ENCODE measurements at regions not wholly inside any gene's neighbourhood (a gene's known extent, or its start where the extent isn't known, plus 50 kb on each side); places are given as distances from the start of the nearest gene placed in this dataset.
"Not testable (repeated sequence)": the region's sequence is repeated elsewhere in the genome, so short reads cannot be mapped to it uniquely, and the experiment has no call there.

GRCh38 chr2:64889803-64890202 lies 99.4 kb upstream of the SLC1A4 start:
- no peak overlapping the region for H3K4me3 ChIP-seq (ENCODE audit: low read depth, low read length)
- DNase-seq (ENCODE audit: low read depth), result no peak

- not testable (repeated sequence) for DNase-seq (ENCODE audit: low read depth); H3K4me3 ChIP-seq (ENCODE audit: low read depth, low read length)
Observed at GRCh38 chr2:64896572-64896971, 92.6 kb upstream of the SLC1A4 start.

- DNase-seq (ENCODE audit: low read depth), result no peak
- H3K4me3 ChIP-seq (ENCODE audit: low read depth, low read length), result no peak overlapping the region
Observed at GRCh38 chr2:64899081-64899865, 89.9 kb upstream of the SLC1A4 start.

- not testable (repeated sequence) for H3K4me3 ChIP-seq (ENCODE audit: low read depth, low read length); DNase-seq (ENCODE audit: low read depth)
Observed at GRCh38 chr2:64899876-64900275, 89.3 kb upstream of the SLC1A4 start.

DNA sequence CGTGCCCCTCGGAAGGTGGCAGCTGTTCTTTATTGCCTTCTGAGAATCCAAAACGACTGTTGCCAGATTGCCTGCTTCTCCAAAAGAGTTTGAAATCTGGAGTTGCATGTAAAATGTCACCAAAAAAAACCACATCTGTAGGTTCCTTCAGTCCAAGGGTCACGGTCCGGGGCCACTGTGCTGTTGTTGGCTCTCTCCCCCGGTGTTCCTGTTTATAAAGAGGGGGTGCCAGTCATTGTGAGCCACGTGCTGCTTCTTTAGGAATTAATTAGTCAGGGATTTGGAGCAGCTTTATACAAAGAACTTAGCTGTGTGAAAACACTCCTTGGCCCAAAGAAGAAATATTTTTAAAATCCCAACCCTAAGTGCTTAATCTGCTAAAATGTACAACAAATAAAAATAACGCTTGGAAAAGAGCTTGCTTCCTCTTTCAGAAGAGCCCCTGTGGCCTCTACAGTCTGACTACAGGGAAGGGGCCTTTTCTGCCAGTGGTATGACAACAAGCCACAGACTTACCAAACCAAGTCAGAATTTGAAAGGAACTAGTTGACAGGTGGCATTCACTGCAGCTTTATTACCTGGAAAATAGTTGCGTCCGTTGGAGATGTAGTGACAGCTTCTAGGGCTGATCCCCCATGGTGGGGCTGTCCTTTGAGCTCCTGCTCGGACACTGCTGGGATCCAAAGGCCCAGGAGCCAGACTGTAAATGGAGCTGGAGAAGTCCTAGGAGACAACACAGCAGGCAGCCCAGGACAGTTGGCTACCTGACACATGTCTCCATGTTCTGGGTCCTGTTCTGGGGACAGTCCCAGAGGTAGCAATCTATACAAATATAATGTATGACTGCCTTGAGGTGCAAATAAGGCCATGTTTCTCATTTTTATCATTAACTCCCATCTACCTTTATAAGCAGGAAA lies 84.5 kb upstream of the SLC1A4 start:
- no peak overlapping the region for H3K4me3 ChIP-seq (ENCODE audit: low read depth, low read length)
- DNase-seq (ENCODE audit: low read depth), result no peak

DNA sequence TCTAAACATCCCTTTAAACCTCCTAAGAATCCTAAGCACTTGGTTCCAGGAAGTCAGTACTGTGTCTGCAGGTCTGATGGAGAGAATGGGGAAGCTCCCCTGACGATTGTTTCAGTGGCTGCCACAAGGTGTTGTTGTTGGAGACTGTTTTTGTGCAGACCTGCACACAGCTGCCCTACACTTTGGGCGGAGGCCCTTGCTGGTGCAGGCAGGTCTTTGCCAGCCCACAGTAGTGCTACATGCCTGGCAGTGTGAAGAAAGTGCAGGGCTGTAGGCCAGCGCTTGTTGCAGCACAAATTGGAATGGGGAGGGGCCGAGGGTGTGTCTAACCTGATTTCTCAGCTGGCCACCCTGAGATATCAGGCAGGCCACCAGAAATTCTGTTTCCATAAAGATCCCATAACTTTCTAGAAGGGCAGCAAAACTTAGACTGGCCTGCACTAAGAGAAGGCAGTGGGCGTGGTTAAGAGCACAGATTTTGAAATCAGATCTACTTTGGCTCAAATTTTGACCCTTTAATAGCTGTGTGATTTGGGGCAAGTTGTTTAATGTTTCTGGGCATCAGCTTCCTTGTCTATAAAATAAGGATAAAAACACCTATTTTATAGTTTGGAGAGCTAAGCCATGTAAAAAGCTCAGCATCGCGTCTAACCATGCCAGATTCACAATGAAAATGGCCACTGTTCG lies 83.7 kb upstream of the SLC1A4 start:
- no peak overlapping the region for H3K4me3 ChIP-seq (ENCODE audit: low read depth, low read length)
- DNase-seq (ENCODE audit: low read depth), result no peak

DNA sequence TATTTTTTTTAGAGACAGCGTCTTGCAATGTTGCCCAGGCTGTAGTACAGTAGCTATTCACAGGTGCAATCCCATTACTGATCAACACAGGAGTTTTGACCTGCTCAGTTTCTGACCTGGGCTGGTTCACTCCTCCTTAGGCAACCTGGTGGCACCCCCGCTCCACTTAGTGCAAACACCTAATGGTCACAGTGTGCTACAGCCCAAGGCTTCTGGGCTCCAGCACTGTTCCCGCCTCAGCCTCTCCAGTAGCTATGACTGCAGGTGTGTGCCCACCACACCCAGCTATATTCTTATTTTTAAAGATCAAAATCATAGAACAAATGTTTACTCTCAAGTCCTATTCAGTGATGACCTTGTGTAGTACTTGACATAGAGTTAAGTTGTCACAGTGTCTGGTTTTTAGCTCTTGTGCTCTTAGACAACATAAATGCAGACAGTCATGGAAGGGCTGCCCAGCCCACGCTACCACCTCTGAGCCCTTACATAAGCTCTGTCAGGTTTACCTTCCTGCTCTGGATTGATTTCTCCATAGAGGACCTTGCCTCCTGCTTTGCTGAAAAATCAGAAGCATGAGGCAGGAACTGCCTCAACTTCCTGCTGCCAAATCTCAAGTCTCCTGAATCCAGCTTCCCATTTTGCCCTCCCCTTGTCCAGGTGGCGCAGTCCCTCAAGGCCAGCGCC lies 82.2 kb upstream of the SLC1A4 start:
- no peak for DNase-seq (ENCODE audit: low read depth)
- no peak overlapping the region for H3K4me3 ChIP-seq (ENCODE audit: low read depth, low read length)

DNA sequence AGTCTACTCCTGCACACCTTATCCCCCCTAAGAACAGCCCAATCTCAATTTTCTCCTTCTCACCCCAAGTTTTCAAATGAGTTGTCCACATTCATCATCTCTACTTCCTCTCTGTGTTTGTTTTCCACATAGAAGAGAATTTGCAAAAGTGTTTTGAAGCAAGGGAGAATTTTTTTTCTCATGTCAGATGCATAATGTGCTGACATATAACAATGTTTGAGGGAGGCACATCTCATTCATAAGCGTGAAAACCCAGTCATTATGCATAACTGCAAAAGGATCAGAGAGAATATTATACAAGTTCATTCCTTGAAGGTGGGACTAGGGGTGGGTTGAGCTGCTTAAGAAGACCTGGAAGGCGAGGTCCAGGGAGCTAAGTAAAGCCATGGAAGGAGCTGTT lies 80.8 kb upstream of the SLC1A4 start:
- DNase-seq (ENCODE audit: low read depth), result no peak
- H3K4me3 ChIP-seq (ENCODE audit: low read depth, low read length), result no peak overlapping the region

GRCh38 chr2:64910523-64910922 lies 78.7 kb upstream of the SLC1A4 start:
- DNase-seq (ENCODE audit: low read depth), result no peak
- no peak overlapping the region for H3K4me3 ChIP-seq (ENCODE audit: low read depth, low read length)

DNA sequence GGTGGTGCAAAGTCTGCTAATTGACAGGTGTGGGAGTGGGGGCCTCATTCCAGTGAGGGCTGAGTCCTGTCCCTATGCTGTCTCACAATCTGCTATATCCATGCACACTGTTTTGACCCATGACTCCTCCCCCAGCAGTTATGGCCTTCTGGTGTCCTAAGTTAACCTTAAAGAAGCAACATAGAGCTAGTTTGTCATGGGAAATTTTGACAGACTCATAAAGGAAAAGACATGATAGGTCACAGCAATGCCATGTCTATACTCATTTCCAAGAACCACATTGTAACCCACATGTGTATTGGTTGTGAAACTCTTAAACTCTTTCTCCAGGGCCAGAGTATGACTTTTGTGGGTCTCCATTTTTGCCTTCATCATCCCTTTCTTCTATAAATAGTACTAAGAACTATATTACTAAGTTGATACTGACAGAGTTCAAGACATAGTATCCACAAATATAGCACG lies 78.2 kb upstream of the SLC1A4 start:
- no peak for DNase-seq (ENCODE audit: low read depth)

GRCh38 chr2:64913357-64913869 lies 75.8 kb upstream of the SLC1A4 start:
- H3K4me3 ChIP-seq (ENCODE audit: low read depth, low read length), result no peak overlapping the region
- DNase-seq (ENCODE audit: low read depth), result no peak

More for the DNA sequence above, 78.2 kb upstream of the SLC1A4 start:
- no peak overlapping the region for H3K4me3 ChIP-seq (ENCODE audit: low read depth, low read length)

GRCh38 chr2:64914247-64914646 lies 75.0 kb upstream of the SLC1A4 start:
- no peak overlapping the region for H3K4me3 ChIP-seq (ENCODE audit: low read depth, low read length)
- no peak for DNase-seq (ENCODE audit: low read depth)

- DNase-seq (ENCODE audit: low read depth), result peak; percentile 10
- H3K4me3 ChIP-seq (ENCODE audit: low read depth, low read length), result no peak overlapping the region
Observed at GRCh38 chr2:64914735-64915509, 74.3 kb upstream of the SLC1A4 start.

GRCh38 chr2:64915510-64915900 lies 73.7 kb upstream of the SLC1A4 start:
- no peak for DNase-seq (ENCODE audit: low read depth)
- H3K4me3 ChIP-seq (ENCODE audit: low read depth, low read length), result no peak overlapping the region

DNA sequence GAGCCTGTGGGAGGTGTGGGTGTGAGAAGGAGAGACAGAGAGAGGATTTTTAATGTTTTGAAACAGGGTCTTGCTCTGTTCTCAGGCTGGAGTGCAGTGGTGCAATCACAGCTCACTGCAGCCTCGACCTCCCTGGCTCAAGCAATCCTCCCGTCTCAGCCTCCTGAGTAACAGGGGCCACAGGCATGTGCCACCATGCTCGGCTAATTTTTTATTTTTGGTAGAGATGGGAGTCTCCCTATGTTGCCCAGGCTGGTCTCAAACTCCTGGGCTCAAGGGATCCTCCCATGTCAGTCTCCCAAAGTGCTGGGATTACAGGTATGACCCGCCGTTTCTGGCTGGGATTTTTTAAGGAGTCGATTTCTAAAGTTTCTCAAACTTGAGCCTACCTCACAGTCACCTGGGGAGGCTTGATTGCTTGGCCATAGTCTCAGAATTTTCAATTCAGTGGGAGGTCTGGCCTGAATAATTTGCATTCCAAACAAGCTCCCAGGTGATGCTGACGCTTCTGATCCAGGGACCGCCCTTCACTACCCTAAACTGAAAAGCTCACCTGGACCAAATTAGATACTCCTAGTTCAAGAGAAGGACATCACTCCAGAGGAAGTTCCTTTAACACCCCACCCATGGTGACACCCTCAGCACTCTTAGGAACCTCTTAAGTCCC lies 70.8 kb upstream of the SLC1A4 start:
- H3K4me3 ChIP-seq (ENCODE audit: low read depth, low read length), result no peak overlapping the region
- no peak for DNase-seq (ENCODE audit: low read depth)

DNA sequence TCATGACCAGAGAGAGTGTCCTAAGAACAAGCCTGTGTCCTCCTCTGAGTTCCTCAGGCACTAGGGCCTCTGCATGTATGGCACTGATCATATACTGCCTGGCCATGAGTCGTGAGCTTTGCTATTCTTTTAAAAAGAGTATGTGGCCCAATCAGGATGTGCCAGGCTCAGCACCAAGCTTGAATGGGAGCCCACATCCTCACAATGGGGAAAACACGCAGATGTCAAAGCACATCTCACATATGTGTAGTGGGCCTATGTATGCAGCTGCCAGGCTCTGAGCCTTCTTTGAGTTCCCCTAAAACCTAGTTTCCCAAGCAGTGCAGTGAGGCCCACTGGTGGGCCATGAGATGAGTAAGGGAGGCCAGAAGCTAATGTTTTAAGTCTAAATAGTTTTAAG lies 69.9 kb upstream of the SLC1A4 start:
- no peak for DNase-seq (ENCODE audit: low read depth)
- H3K4me3 ChIP-seq (ENCODE audit: low read depth, low read length), result no peak overlapping the region

- no peak for DNase-seq (ENCODE audit: low read depth)
- no peak overlapping the region for H3K4me3 ChIP-seq (ENCODE audit: low read depth, low read length)
Observed at GRCh38 chr2:64922482-64923384, 66.5 kb upstream of the SLC1A4 start.

Data from skeletal muscle cell (primary cell).